Neuronal stem cell (in vitro differentiated cells): ENCODE measurements at regions not wholly inside any gene's neighbourhood (a gene's known extent, or its start where the extent isn't known, plus 50 kb on each side); places are given as distances from the start of the nearest gene placed in this dataset.

Experiments used
- DNase-seq: peaks from one replicate; pipeline ENCODE4 v3.0.0-alpha.2; 2013; ENCODE audit warnings: low spot score
- H2AFZ ChIP-seq: one replicate; pipeline ENCODE4 v1.6.1; 2013; ENCODE audit warnings: mild to moderate bottlenecking, low read length, inconsistent platforms
- H2AK5ac ChIP-seq: 2 replicates; pipeline ENCODE4 v1.6.1; 2013; ENCODE audit warnings: low read depth, mild to moderate bottlenecking, inconsistent platforms, low read length, moderate library complexity, mixed read lengths
- H2BK120ac ChIP-seq: 2 replicates; pipeline ENCODE4 v1.6.1; 2013; ENCODE audit warnings: low read depth, mild to moderate bottlenecking, inconsistent platforms, low read length, moderate library complexity, mixed read lengths
- H2BK12ac ChIP-seq: one replicate; pipeline ENCODE4 v1.6.1; 2013; ENCODE audit warnings: low read length, inconsistent platforms
- H2BK15ac ChIP-seq: 2 replicates; pipeline ENCODE4 v1.6.1; 2013; ENCODE audit warnings: mild to moderate bottlenecking, low read length, inconsistent platforms, mixed read lengths
- H2BK5ac ChIP-seq: one replicate; pipeline ENCODE4 v1.6.1; 2013; ENCODE audit warnings: inconsistent platforms, mild to moderate bottlenecking, low read length, moderate library complexity
- H3K14ac ChIP-seq: one replicate; pipeline ENCODE4 v1.6.1; 2013; ENCODE audit warnings: low read length, inconsistent platforms
- H3K18ac ChIP-seq: 2 replicates; pipeline ENCODE4 v1.6.1; 2013; ENCODE audit warnings: low read length, inconsistent platforms
- H3K23ac ChIP-seq: 2 replicates; pipeline ENCODE4 v1.6.1; 2013; ENCODE audit warnings: low read depth, mild to moderate bottlenecking, mixed read lengths, low read length, inconsistent platforms; ENCODE audit not compliant: poor library complexity
- H3K27ac ChIP-seq: replicated peaks from 3 replicates; pipeline ENCODE4 v1.5.1; 2013; ENCODE audit warnings: low read length, inconsistent platforms
- H3K27me3 ChIP-seq, 3 experiments: 2 replicates each; pipeline ENCODE4 v1.6.1; 2013; ENCODE audit warnings: low read length in 3 of 3, mild to moderate bottlenecking in 2 of 3, inconsistent platforms in 1 of 3, low read depth in 1 of 3, mixed read lengths in 1 of 3, moderate library complexity in 1 of 3; ENCODE audit not compliant: control insufficient read depth in 3 of 3, insufficient read depth in 3 of 3
- H3K36me3 ChIP-seq, 2 donors: replicated peaks in 1 of 2; 2 replicates each; pipeline ENCODE4 v1.6.1; 2013; ENCODE audit warnings: low read length in 2 of 2; ENCODE audit not compliant: control insufficient read depth in 2 of 2, insufficient read depth in 2 of 2
- H3K4ac ChIP-seq: 2 replicates; pipeline ENCODE4 v1.6.1; 2013; ENCODE audit warnings: inconsistent platforms, mild to moderate bottlenecking, low read length, moderate library complexity
- H3K4me1 ChIP-seq, 2 donors: 1 replicate in 1 of 2; 2 replicates in 1 of 2; pipeline ENCODE4 v1.6.1; 2013; ENCODE audit warnings: low read length in 2 of 2, low read depth in 1 of 2; ENCODE audit not compliant: control insufficient read depth in 2 of 2, insufficient read depth in 1 of 2
- H3K4me2 ChIP-seq: one replicate; pipeline ENCODE4 v1.6.1; 2013; ENCODE audit warnings: mild to moderate bottlenecking, low read length, inconsistent platforms; ENCODE audit not compliant: insufficient read depth, poor library complexity, severe bottlenecking
- H3K4me3 ChIP-seq, 2 donors: 2 replicates each; pipeline ENCODE4 v1.5.1; 2013; ENCODE audit warnings: low read length in 2 of 2, mild to moderate bottlenecking in 2 of 2, inconsistent platforms in 1 of 2, moderate library complexity in 1 of 2
- H3K79me1 ChIP-seq: one replicate; pipeline ENCODE4 v1.6.1; 2013; ENCODE audit warnings: low read depth, mild to moderate bottlenecking, inconsistent platforms, low read length, moderate library complexity
- H3K9ac ChIP-seq: one replicate; pipeline ENCODE4 v1.6.1; 2013; ENCODE audit warnings: mild to moderate bottlenecking, low read depth, low read length, inconsistent platforms; ENCODE audit not compliant: poor library complexity
- H3K9me3 ChIP-seq, 2 donors: replicated peaks in 1 of 2; 2 replicates each; pipeline versions ENCODE3 to v1.6.1; 2013; ENCODE audit warnings: low read length in 2 of 2, mild to moderate bottlenecking in 2 of 2, inconsistent platforms in 1 of 2, low read depth in 1 of 2, mixed read lengths in 1 of 2, moderate library complexity in 1 of 2; ENCODE audit not compliant: control insufficient read depth in 2 of 2, insufficient read depth in 1 of 2
- H4K8ac ChIP-seq: one replicate; pipeline ENCODE4 v1.6.1; 2013; ENCODE audit warnings: low read depth, mild to moderate bottlenecking, inconsistent platforms, low read length, moderate library complexity
- H4K91ac ChIP-seq: one replicate; pipeline ENCODE4 v1.6.1; 2013; ENCODE audit warnings: low read length, low read depth, mild to moderate bottlenecking, inconsistent platforms; ENCODE audit not compliant: poor library complexity
- WGBS, 2 donors: extraction: QIAGEN DNeasy Blood & Tissue Kit; methylation state at CpG; one replicate each; pipeline ENCODE4 v1.1.7; 2013; ENCODE audit warnings: missing lambda C conversion rate in 2 of 2, mixed read lengths in 1 of 2; ENCODE audit not compliant: insufficient read length in 2 of 2, insufficient replicate concordance in 1 of 2; ENCODE audit errors: extremely low coverage in 2 of 2; 5-methylcytosine and 5-hydroxymethylcytosine counted together

DNA sequence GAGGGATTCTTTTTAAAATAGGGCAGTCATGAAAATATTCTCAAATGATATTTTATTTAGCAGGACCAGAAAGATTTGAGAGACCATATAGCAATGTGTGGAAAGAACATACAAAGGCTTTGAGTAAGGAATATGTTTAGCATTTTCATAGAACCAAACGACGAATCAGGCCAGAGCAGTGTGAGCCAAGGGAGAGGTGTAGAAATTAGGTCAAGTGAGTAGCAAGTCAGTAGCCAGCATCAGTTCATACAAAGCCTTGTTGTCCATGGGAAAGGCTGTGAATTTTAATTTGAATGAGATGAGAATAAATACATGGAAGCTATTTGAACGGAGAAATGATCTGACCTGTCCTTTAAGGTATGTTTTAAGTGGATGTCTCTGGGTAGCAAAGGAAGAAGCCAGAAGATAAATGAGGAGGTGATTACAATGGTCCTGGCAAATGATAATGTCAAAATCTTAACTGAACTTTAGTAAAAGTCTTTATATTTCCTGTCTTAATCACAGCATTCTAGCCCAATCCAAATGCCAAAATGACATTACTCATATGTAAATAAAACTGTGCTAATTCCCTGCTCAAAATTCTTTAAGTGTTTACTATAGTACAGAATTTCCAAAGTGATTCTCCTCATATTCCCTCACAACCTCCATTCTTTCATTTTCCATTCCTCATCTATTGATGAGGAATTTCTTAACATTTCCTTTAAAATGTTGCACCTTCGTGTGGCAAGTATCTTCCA lies 155.7 kb upstream of the SLIT2 start:
- no peaks in the 10 kb centered on the region for H3K4me1 ChIP-seq
- H4K8ac ChIP-seq, result no peak overlapping the region
- no peak overlapping the region for H3K23ac ChIP-seq
- H2BK12ac ChIP-seq, result no peak overlapping the region
- H3K4me3 ChIP-seq, result no peak overlapping the region
- no peaks in the 10 kb centered on the region for H3K36me3 ChIP-seq
- H3K79me1 ChIP-seq, result no peaks in the 10 kb centered on the region
- no peak overlapping the region for H3K9ac ChIP-seq
- no peak overlapping the region for H3K4ac ChIP-seq
- H3K18ac ChIP-seq, result no peak overlapping the region
- H3K14ac ChIP-seq, result no peak overlapping the region
- H2AFZ ChIP-seq, result no peak overlapping the region
- no peaks in the 10 kb centered on the region for H3K9me3 ChIP-seq
- WGBS, 2 donors, result no CpG with 5 or more reads among the region's 4 CpGs
- no peak overlapping the region for H4K91ac ChIP-seq
- H2AK5ac ChIP-seq, result no peak overlapping the region
- DNase-seq, result no peak
- no peaks in the 10 kb centered on the region for H3K27me3 ChIP-seq
- H2BK5ac ChIP-seq, result no peak overlapping the region
- no peak overlapping the region for H2BK15ac ChIP-seq
- no peak overlapping the region for H3K27ac ChIP-seq
- no peak overlapping the region for H2BK120ac ChIP-seq
- H3K4me2 ChIP-seq, result no peak overlapping the region

DNA sequence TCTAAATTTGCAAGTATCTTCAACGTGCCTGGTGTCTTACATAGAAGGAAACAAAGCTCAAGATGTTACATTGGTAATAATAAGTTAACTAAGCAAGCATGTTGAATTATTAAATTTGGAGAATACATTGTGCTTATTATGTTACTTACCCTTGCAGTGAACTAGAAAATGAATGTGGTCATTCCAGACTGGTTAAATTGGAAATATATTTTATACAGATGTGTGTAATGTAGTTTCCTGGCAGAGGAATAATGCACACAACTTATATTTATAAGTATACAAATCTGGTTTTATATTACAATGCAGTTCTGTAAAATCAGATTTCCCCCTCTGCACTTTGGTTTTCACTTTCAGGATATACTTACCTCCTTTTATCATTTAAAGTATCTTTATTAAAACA lies 159.9 kb upstream of the SLIT2 start:
- no CpG with 5 or more reads among the region's 1 CpG for WGBS, 2 donors
- Histone ChIP-seq H2AFZ (no peak overlapping the region), H2BK12ac (no peak overlapping the region), H3K4me1 (no peaks in the 10 kb centered on the region), H3K9me3 (no peaks in the 10 kb centered on the region), H3K23ac (no peak overlapping the region), H3K4me2 (no peak overlapping the region), H3K4ac (no peak overlapping the region), H3K18ac (no peak overlapping the region), H3K27me3 (no peaks in the 10 kb centered on the region), H2BK120ac (no peak overlapping the region), H2BK5ac (no peak overlapping the region), H3K4me3 (no peak overlapping the region), H3K9ac (no peak overlapping the region), H2BK15ac (no peak overlapping the region), H3K79me1 (no peaks in the 10 kb centered on the region), H4K8ac (no peak overlapping the region), H4K91ac (no peak overlapping the region), H3K27ac (no peak overlapping the region), H3K36me3 (no peaks in the 10 kb centered on the region), H3K14ac (no peak overlapping the region), H2AK5ac (no peak overlapping the region)
- no peak for DNase-seq

DNA sequence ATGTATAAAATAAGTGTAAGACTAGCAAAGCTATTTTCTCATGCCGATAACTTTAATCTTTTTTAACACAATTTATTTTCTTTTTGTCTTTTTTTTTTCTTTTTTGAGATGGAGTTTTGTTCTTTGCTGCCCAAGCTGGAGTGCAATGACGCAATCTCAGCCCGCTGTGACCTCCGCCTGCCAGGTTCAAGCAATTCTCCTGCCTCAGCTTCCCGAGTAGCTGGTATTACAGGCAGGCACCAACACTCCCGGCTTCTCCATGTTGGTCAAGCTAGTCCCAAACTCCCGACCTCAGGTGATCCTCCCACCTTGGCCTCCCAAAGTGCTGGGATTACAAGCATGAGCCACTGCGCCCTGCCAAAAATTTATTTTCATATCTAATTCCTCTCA lies 164.2 kb upstream of the SLIT2 start:
- Histone ChIP-seq H2BK15ac (no peak overlapping the region), H2BK120ac (no peak overlapping the region), H3K4me3 (no peak overlapping the region), H2AK5ac (no peak overlapping the region), H3K79me1 (no peaks in the 10 kb centered on the region), H3K27ac (no peak overlapping the region), H2BK5ac (no peak overlapping the region), H3K4me2 (no peak overlapping the region), H3K36me3 (no peaks in the 10 kb centered on the region), H3K9ac (no peak overlapping the region), H3K9me3 (no peaks in the 10 kb centered on the region), H3K4ac (no peak overlapping the region), H3K23ac (no peak overlapping the region), H3K27me3 (no peaks in the 10 kb centered on the region), H3K18ac (no peak overlapping the region), H3K14ac (no peak overlapping the region), H4K91ac (no peak overlapping the region), H4K8ac (no peak overlapping the region), H2BK12ac (no peak overlapping the region), H2AFZ (no peak overlapping the region), H3K4me1 (no peaks in the 10 kb centered on the region)
- DNase-seq, result no peak
- no CpG with 5 or more reads among the region's 8 CpGs for WGBS, 2 donors

DNA sequence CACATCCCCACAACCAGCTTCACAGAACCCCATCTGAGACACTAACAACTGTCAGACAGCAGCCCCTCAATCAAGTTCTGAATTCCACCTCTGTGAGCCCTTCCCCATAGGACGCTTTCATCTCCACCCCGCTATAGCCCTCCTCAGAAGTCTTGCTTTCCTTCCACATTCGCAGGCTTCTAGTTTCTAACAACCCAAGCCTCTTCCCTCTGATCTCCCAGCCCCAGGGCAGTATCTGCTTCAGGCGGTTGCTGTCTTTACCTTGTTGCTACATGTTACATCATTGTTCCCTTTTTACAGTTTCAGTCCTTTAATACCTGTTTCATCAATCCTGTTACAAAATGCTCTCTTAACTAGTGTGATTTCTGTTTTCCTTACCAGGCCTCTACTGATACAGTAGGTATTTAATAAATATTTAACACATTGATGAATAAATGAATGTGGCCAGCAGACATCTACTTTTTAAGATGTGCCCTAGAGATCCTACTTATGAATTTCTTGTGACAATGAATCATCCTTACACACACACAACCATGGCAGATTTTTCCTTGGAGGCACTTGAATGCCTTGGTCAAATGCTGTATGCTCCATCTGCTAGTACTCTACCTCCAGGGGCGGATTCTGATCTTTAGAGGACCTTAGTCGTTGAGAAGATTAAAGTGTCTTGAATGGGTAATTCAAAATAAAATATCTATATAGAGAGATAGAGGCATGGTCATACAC lies 164.7 kb upstream of the SLIT2 start:
- Histone ChIP-seq H2AK5ac (no peak overlapping the region), H3K9ac (no peak overlapping the region), H3K23ac (no peak overlapping the region), H2BK120ac (no peak overlapping the region), H2BK15ac (no peak overlapping the region), H3K9me3 (no peaks in the 10 kb centered on the region), H3K14ac (no peak overlapping the region), H4K91ac (no peak overlapping the region), H3K27ac (no peak overlapping the region), H2BK12ac (no peak overlapping the region), H3K36me3 (no peaks in the 10 kb centered on the region), H3K4me3 (no peak overlapping the region), H2AFZ (peak overlapping the region; percentile 49), H3K4me1 (no peaks in the 10 kb centered on the region), H3K18ac (no peak overlapping the region), H4K8ac (no peak overlapping the region), H3K4me2 (no peak overlapping the region), H3K4ac (no peak overlapping the region), H3K27me3 (no peaks in the 10 kb centered on the region), H2BK5ac (no peak overlapping the region), H3K79me1 (no peaks in the 10 kb centered on the region)
- no peak for DNase-seq
- WGBS, 2 donors, result no CpG with 5 or more reads among the region's 6 CpGs
